ENCODE measurements at regions not wholly inside any gene's neighbourhood (a gene's known extent, or its start where the extent isn't known, plus 50 kb on each side); places are given as distances from the start of the nearest gene placed in this dataset.

DNA sequence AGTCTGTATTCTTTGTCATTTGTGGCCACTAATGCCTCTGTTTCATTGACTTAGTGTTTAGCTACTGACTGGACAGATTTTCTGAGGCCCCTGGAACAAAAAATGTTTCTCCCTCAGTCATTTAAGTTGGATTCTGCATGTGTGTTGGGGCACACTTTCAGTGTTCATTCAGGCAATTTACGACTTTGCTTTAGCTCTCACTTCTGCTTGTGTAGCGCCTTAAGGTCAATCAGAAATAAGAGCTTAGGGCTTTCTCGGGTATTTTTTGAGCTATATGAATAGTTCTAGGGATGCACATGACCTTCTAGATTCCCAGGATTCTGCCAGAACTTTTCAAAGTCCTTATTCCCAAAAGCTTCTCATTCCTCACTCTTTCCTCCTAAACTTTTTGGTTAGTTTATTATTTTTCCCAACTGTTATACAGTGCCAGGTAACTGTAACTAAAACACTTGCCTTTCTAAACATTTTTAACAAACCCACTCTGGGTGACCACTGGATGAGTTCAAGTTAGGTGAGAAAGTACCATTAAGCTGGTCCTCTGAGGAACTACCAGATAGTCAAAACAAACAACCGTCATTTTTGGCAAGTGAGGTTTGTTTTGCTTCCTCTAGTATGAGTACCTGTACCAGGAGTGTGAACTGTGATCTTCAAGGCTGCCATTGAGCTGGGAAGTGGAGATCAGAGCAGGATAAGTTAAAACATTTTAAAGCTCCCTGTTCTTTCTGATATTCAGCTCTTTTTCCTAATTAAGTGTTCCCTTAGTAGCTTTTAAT lies 571.3 kb upstream of the TLE4 start:
- no peaks in the 10 kb centered on the region for H4K20me1 ChIP-seq
- TF ChIP-seq Cebpa-rat (IDR thresholded peaks at IDR 0.05), result no peak

DNA sequence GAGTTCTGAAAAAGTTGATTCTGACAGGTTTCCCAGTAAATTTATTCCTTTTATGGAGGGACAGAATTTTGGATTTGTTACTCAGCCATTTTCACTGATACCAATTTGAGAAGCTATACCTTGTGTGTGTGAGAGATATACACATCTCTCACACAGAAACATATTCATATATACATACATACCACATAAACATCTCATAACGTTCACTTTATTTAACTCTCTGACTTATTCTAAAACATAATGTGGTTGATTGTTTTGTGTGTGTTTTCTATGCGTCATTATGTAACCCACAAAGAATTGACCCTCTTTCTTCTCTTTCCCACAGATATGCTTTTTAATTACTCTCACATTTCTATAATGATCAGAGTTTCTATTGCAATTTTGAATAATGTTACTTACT lies 570.8 kb upstream of the TLE4 start:
- H3K27ac ChIP-seq, result no peak overlapping the region
- H3K9ac ChIP-seq, result no peak overlapping the region
- no peak for TF ChIP-seq Cebpa-rat (IDR thresholded peaks at IDR 0.05)
- H4K20me1 ChIP-seq, result no peaks in the 10 kb centered on the region
- H3K4me1 ChIP-seq, result no peaks in the 10 kb centered on the region
- no peak overlapping the region for H3K4me3 ChIP-seq
- no peaks in the 10 kb centered on the region for H3K9me3 ChIP-seq
- no peaks in the 10 kb centered on the region for H3K36me3 ChIP-seq
- H3K27me3 ChIP-seq, result no peaks in the 10 kb centered on the region
- H3K4me2 ChIP-seq, result no peak overlapping the region

More for the DNA sequence above, 571.3 kb upstream of the TLE4 start:
- Histone ChIP-seq H3K27me3 (no peaks in the 10 kb centered on the region), H3K36me3 (no peaks in the 10 kb centered on the region), H3K9me3 (no peaks in the 10 kb centered on the region), H3K27ac (no peak overlapping the region), H3K4me2 (no peak overlapping the region), H3K9ac (no peak overlapping the region), H3K4me1 (no peaks in the 10 kb centered on the region), H3K4me3 (no peak overlapping the region)

DNA sequence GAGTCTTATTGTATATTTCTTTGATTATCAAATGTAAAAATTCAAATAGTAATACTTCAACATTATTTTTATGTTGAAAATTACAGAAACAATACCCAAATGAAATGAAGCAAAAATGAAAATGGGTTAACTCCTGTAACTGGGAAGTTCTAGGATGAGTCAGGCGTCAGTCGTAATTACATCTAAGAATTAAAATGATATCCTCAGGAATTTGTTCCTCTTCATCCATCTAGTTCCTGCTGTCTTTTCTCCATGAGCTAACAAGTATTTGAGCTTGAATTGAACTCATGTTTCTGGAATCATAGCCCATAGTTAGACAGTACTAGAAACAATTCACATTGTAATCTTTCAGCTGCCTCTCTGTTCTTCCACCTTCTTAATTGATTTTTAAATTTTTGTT lies 568.3 kb upstream of the TLE4 start:
- H3K27me3 ChIP-seq, result no peaks in the 10 kb centered on the region
- no peak overlapping the region for H3K4me3 ChIP-seq
- H3K36me3 ChIP-seq, result no peaks in the 10 kb centered on the region
- no peaks in the 10 kb centered on the region for H4K20me1 ChIP-seq
- no peak overlapping the region for H3K9ac ChIP-seq
- H3K27ac ChIP-seq, result no peak overlapping the region
- H3K4me1 ChIP-seq, result no peaks in the 10 kb centered on the region
- no peaks in the 10 kb centered on the region for H3K9me3 ChIP-seq
- no peak overlapping the region for H3K4me2 ChIP-seq
- TF ChIP-seq Cebpa-rat (IDR thresholded peaks at IDR 0.05), result no peak

DNA sequence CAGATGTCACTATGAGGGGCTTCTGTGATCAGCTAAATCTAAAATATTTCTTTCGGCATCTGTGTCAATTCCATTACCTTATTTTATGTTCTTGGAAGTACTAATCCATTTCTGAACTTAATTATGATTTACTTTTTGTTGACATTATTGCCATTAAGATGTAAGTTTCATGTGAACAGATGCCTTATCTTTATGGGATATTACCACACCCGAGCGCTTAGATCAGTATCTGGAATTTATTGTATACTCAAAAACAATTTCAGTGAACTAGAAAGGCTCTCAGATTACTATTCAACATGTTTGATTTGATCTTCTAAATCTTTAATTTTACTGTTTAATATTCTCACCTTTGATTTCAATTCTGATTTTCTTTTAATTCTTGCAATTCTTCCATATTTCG lies 567.7 kb upstream of the TLE4 start:
- no peaks in the 10 kb centered on the region for H3K9me3 ChIP-seq
- H3K4me1 ChIP-seq, result no peaks in the 10 kb centered on the region
- H3K27me3 ChIP-seq, result no peaks in the 10 kb centered on the region
- no peaks in the 10 kb centered on the region for H3K36me3 ChIP-seq
- H3K9ac ChIP-seq, result no peak overlapping the region
- H3K4me2 ChIP-seq, result no peak overlapping the region
- no peak overlapping the region for H3K4me3 ChIP-seq
- H3K27ac ChIP-seq, result no peak overlapping the region
- H4K20me1 ChIP-seq, result no peaks in the 10 kb centered on the region
- TF ChIP-seq Cebpa-rat (IDR thresholded peaks at IDR 0.05), result no peak

DNA sequence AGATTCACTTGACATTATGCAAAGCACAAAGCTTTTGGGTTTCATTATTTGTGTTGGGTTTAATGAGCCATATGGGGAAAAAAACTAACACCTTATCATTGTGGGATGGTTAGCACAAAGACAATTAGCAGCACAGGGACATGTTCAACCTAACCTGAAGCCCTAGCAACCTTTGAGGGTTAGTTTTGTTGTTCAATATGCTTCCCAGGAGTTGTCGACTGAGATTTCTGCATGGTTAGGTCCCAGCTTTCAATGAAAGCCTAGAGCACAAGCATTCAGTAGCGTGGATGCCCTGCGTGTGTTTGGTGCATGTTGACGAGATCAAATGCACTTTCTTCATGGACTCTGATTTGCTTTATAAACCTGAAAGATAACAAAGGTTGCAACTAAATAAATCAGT lies 565.2 kb upstream of the TLE4 start:
- TF ChIP-seq Cebpa-rat (IDR thresholded peaks at IDR 0.05), result no peak
- Histone ChIP-seq H3K36me3 (no peaks in the 10 kb centered on the region), H3K4me3 (no peak overlapping the region), H4K20me1 (no peaks in the 10 kb centered on the region), H3K9me3 (no peaks in the 10 kb centered on the region), H3K4me1 (no peaks in the 10 kb centered on the region), H3K27me3 (no peaks in the 10 kb centered on the region), H3K9ac (no peak overlapping the region), H3K4me2 (no peak overlapping the region), H3K27ac (no peak overlapping the region)

DNA sequence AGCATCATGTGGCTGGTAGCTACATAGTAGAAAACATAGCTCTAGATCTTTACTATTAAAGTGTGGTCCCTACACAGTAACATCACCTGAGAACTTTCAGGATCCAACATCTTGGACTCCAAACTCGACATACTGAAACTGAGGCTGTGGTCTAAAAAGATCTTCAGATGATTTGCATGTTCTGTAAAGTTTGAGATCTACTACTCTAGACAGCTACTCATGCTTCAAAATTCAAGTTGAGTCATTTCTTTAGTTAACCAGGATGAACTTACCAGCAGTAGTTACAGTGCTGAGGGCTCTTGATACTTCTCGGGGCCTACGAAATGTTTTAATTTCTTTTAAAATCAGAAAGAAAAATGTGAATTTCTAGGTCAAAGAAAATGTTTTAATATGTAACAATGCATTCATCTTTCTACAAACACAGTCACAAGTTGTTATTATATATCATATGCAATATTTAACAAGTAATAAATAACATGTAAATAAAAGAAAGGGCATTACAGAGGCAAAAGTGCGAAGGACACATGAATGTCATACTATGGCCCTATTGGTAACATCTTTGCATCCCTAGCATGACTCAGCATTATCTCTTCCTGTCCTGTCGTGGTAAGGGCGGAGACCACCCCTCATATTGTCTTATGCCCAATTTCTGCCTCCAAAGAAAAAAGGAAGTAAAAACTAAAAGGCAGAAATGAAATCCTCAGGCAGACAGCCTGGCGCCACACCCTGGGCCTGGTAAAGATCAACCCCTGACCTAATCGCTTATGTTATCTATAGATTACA lies 563.9 kb upstream of the TLE4 start:
- H3K9me3 ChIP-seq, result no peaks in the 10 kb centered on the region
- no peaks in the 10 kb centered on the region for H3K4me1 ChIP-seq
- H3K9ac ChIP-seq, result no peak overlapping the region
- no peak for TF ChIP-seq Cebpa-rat (IDR thresholded peaks at IDR 0.05)
- no peak overlapping the region for H3K4me3 ChIP-seq
- no peaks in the 10 kb centered on the region for H4K20me1 ChIP-seq
- no peak overlapping the region for H3K4me2 ChIP-seq
- no peaks in the 10 kb centered on the region for H3K27me3 ChIP-seq
- H3K36me3 ChIP-seq, result no peaks in the 10 kb centered on the region
- H3K27ac ChIP-seq, result no peak overlapping the region

DNA sequence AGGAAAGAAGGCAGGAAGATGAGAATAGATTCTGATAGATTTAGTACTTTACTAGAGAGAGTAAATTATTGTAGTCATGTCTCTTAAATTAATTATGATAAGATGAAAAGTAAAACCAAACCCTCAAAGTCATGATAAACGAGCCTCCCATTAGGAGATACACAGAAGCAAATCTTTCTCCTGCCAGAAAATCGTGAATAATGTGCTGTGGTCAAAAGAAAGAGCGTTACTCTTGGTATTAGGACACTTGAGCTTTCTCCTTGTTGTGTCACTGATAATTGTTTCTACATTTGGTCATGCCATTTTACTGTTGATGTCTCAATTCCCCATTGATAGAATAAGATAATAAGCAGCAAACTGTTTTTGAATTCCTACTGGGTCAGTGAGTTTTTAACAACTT lies 562.8 kb upstream of the TLE4 start:
- H3K9me3 ChIP-seq, result no peaks in the 10 kb centered on the region
- H3K4me3 ChIP-seq, result no peak overlapping the region
- H3K4me2 ChIP-seq, result no peak overlapping the region
- no peak overlapping the region for H3K27ac ChIP-seq
- no peaks in the 10 kb centered on the region for H3K36me3 ChIP-seq
- no peak for TF ChIP-seq Cebpa-rat (IDR thresholded peaks at IDR 0.05)
- no peak overlapping the region for H3K9ac ChIP-seq
- H4K20me1 ChIP-seq, result no peaks in the 10 kb centered on the region
- H3K27me3 ChIP-seq, result no peaks in the 10 kb centered on the region
- no peaks in the 10 kb centered on the region for H3K4me1 ChIP-seq

DNA sequence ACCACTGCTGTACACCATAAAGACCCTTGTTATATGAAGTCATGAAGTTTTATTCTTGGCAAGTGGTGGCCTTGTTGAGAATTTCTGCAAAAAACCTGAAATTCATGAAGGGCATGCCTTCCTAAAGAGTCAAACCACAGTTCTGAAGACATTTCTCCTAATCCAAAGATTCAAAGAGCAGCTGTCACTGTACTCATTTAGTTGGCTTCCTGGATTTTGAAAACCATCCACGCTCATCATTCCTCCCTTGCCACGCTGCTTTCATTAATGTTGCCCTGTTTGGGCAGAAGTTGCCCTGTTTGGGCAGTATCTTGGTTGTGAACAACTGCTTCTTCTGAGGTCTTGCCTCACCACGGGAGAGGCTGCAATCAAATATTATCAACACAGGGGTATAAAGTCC lies 560.3 kb upstream of the TLE4 start:
- H3K27me3 ChIP-seq, result no peaks in the 10 kb centered on the region
- H3K9ac ChIP-seq, result no peak overlapping the region

DNA sequence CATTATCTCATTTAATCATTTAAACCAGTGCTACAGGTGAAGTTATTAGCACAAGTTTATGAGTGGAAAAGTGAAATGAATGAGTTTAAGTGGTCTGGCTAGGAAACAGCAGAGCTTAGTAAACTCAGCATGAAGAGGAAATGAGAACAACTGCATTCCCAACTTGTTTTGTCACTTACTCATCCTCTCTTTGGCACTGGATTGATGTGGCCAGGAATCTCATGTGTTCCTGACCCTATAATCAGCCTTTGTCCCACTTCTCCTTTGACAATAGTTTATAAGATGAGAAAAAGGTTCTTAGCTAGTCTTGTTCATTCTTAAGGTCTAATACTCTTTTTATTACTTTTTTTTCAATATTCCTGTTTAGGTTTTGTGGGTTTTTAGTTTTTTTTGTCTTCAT lies 559.2 kb upstream of the TLE4 start:
- Histone ChIP-seq H3K4me3 (no peak overlapping the region), H3K27me3 (no peaks in the 10 kb centered on the region), H3K4me2 (no peak overlapping the region), H3K36me3 (no peaks in the 10 kb centered on the region), H3K4me1 (no peaks in the 10 kb centered on the region), H4K20me1 (no peaks in the 10 kb centered on the region), H3K9me3 (no peaks in the 10 kb centered on the region), H3K9ac (no peak overlapping the region), H3K27ac (no peak overlapping the region)
- no peak for TF ChIP-seq Cebpa-rat (IDR thresholded peaks at IDR 0.05)

More for the DNA sequence above, 560.3 kb upstream of the TLE4 start:
- no peak for TF ChIP-seq Cebpa-rat (IDR thresholded peaks at IDR 0.05)
- no peaks in the 10 kb centered on the region for H4K20me1 ChIP-seq
- no peak overlapping the region for H3K27ac ChIP-seq
- no peaks in the 10 kb centered on the region for H3K36me3 ChIP-seq
- H3K9me3 ChIP-seq, result no peaks in the 10 kb centered on the region
- no peaks in the 10 kb centered on the region for H3K4me1 ChIP-seq
- no peak overlapping the region for H3K4me3 ChIP-seq
- no peak overlapping the region for H3K4me2 ChIP-seq

Measured in BLaER1 (cell line).